Muscle of leg (tissue), 3 donors: ENCODE measurements at regions not wholly inside any gene's neighbourhood (a gene's known extent, or its start where the extent isn't known, plus 50 kb on each side); places are given as distances from the start of the nearest gene placed in this dataset.

ENCODE experiments used
- DNase-seq: peaks from one replicate; pipeline ENCODE4 v3.0.0; 2013
- H3K27ac ChIP-seq: one replicate; pipeline ENCODE4 v1.5.1; 2013; ENCODE audit warnings: mild to moderate bottlenecking, low read length, control low read depth
- H3K27me3 ChIP-seq: one replicate; pipeline ENCODE4 v1.6.1; 2013; ENCODE audit warnings: low read length; ENCODE audit not compliant: control insufficient read depth, insufficient read depth
- H3K36me3 ChIP-seq: one replicate; pipeline ENCODE4 v1.6.1; 2013; ENCODE audit warnings: low read length; ENCODE audit not compliant: control insufficient read depth, insufficient read depth
- H3K4me1 ChIP-seq: one replicate; pipeline ENCODE4 v1.6.1; 2013; ENCODE audit warnings: low read length; ENCODE audit not compliant: control insufficient read depth, insufficient read depth
- H3K4me3 ChIP-seq: one replicate; pipeline ENCODE4 v1.5.1; 2013; ENCODE audit warnings: low read length, control low read depth
- H3K9me3 ChIP-seq: replicated peaks from 2 replicates; pipeline ENCODE4 v1.6.1; 2013; ENCODE audit warnings: low read depth, low read length; ENCODE audit not compliant: control insufficient read depth
- WGBS: methylation state at CpG from one replicate; pipeline ENCODE4 v1.1.5; 2013; ENCODE audit warnings: missing lambda C conversion rate; ENCODE audit not compliant: insufficient coverage; 5-methylcytosine and 5-hydroxymethylcytosine counted together

GRCh38 chr3:154571553-154572226 is 141.7 kb upstream of the GPR149 start:
- WGBS: no CpG with 5 or more reads among the region's 4 CpGs
- no peaks in the 10 kb centered on the region for H3K27me3 ChIP-seq
- no peak overlapping the region for H3K27ac ChIP-seq
- H3K9me3 ChIP-seq: peaks cover 4% of the 10 kb centered on the region
- H3K36me3 ChIP-seq: no peaks in the 10 kb centered on the region
- no peak for DNase-seq
- H3K4me1 ChIP-seq: no peaks in the 10 kb centered on the region
- H3K4me3 ChIP-seq: no peak overlapping the region

- H3K4me1 ChIP-seq: no peaks in the 10 kb centered on the region
- no peaks in the 10 kb centered on the region for H3K9me3 ChIP-seq
- DNase-seq: no peak
- no peak overlapping the region for H3K27ac ChIP-seq
- WGBS: 0% methylated on average over 1 of the region's 3 CpGs
- no peak overlapping the region for H3K4me3 ChIP-seq
- H3K27me3 ChIP-seq: no peaks in the 10 kb centered on the region
- no peaks in the 10 kb centered on the region for H3K36me3 ChIP-seq
These were observed 138.1 kb upstream of the GPR149 start for GRCh38 chr3:154568064-154568463.

GRCh38 chr3:154559623-154560022 is 129.6 kb upstream of the GPR149 start:
- WGBS: 100% methylated on average over 1 of the region's 2 CpGs
- no peak for DNase-seq
- Histone ChIP-seq H3K4me3 (no peak overlapping the region), H3K4me1 (no peaks in the 10 kb centered on the region), H3K27ac (no peak overlapping the region), H3K27me3 (no peaks in the 10 kb centered on the region), H3K36me3 (no peaks in the 10 kb centered on the region), H3K9me3 (no peaks in the 10 kb centered on the region)

- Histone ChIP-seq H3K27ac (no peak overlapping the region), H3K9me3 (no peaks in the 10 kb centered on the region), H3K4me3 (no peak overlapping the region), H3K36me3 (no peaks in the 10 kb centered on the region), H3K4me1 (no peaks in the 10 kb centered on the region), H3K27me3 (no peaks in the 10 kb centered on the region)
- no peak for DNase-seq
- no CpG with 5 or more reads among the region's 1 CpG for WGBS
These were observed 122.3 kb upstream of the GPR149 start for GRCh38 chr3:154552338-154552737.

GRCh38 chr3:154549391-154549790 is 119.4 kb upstream of the GPR149 start:
- WGBS: 79% methylated on average over 3 of the region's 3 CpGs
- H3K4me3 ChIP-seq: no peak overlapping the region
- no peaks in the 10 kb centered on the region for H3K9me3 ChIP-seq
- H3K27me3 ChIP-seq: no peaks in the 10 kb centered on the region
- no peaks in the 10 kb centered on the region for H3K36me3 ChIP-seq
- H3K27ac ChIP-seq: no peak overlapping the region
- no peak for DNase-seq
- H3K4me1 ChIP-seq: no peaks in the 10 kb centered on the region

GRCh38 chr3:154548341-154548740 is 118.4 kb upstream of the GPR149 start:
- Histone ChIP-seq H3K27me3 (no peaks in the 10 kb centered on the region), H3K4me1 (no peaks in the 10 kb centered on the region), H3K27ac (no peak overlapping the region), H3K36me3 (no peaks in the 10 kb centered on the region), H3K4me3 (no peak overlapping the region), H3K9me3 (no peaks in the 10 kb centered on the region)
- DNase-seq: no peak
- no CpG with 5 or more reads among the region's 1 CpG for WGBS

GRCh38 chr3:154542837-154543236 is 112.8 kb upstream of the GPR149 start:
- WGBS: 17% methylated on average over 1 of the region's 3 CpGs

GRCh38 chr3:154540950-154541604 is 111.1 kb upstream of the GPR149 start:
- H3K36me3 ChIP-seq: no peaks in the 10 kb centered on the region
- no CpG with 5 or more reads among the region's 2 CpGs for WGBS
- no peaks in the 10 kb centered on the region for H3K9me3 ChIP-seq
- DNase-seq: no peak
- no peak overlapping the region for H3K4me3 ChIP-seq
- H3K27ac ChIP-seq: no peak overlapping the region
- H3K27me3 ChIP-seq: no peaks in the 10 kb centered on the region
- no peaks in the 10 kb centered on the region for H3K4me1 ChIP-seq

More at GRCh38 chr3:154542837-154543236, 112.8 kb upstream of the GPR149 start:
- Histone ChIP-seq H3K27ac (no peak overlapping the region), H3K9me3 (no peaks in the 10 kb centered on the region), H3K4me3 (no peak overlapping the region), H3K4me1 (no peaks in the 10 kb centered on the region), H3K36me3 (no peaks in the 10 kb centered on the region), H3K27me3 (no peaks in the 10 kb centered on the region)
- DNase-seq: peak; percentile 10

- Histone ChIP-seq H3K9me3 (no peaks in the 10 kb centered on the region), H3K27me3 (no peaks in the 10 kb centered on the region), H3K4me3 (no peak overlapping the region), H3K27ac (no peak overlapping the region), H3K4me1 (no peaks in the 10 kb centered on the region), H3K36me3 (no peaks in the 10 kb centered on the region)
- no peak for DNase-seq
- WGBS: no CpG with 5 or more reads among the region's 5 CpGs
These were observed 108.8 kb upstream of the GPR149 start for GRCh38 chr3:154538566-154539360.

GRCh38 chr3:154536751-154537150 is 106.8 kb upstream of the GPR149 start:
- DNase-seq: no peak
- H3K9me3 ChIP-seq: no peaks in the 10 kb centered on the region
- no peaks in the 10 kb centered on the region for H3K36me3 ChIP-seq
- no peak overlapping the region for H3K4me3 ChIP-seq
- H3K27me3 ChIP-seq: no peaks in the 10 kb centered on the region
- no CpG with 5 or more reads among the region's 1 CpG for WGBS
- H3K4me1 ChIP-seq: no peaks in the 10 kb centered on the region
- no peak overlapping the region for H3K27ac ChIP-seq
